Stimulated activated CD4-positive, alpha-beta T cell treated with anti-CD3 and anti-CD28 coated beads, Interleukin-2, amount 100 ng/mL, for 24 hours (primary cell): ENCODE measurements at regions not wholly inside any gene's neighbourhood (a gene's known extent, or its start where the extent isn't known, plus 50 kb on each side); places are given as distances from the start of the nearest gene placed in this dataset.
"Not testable (repeated sequence)": the region's sequence is repeated elsewhere in the genome, so short reads cannot be mapped to it uniquely, and the experiment has no call there.

Source experiments
- DNase-seq, 2 donors: peaks; one replicate each; pipeline ENCODE4 v3.0.0-alpha.2; 2020

DNA sequence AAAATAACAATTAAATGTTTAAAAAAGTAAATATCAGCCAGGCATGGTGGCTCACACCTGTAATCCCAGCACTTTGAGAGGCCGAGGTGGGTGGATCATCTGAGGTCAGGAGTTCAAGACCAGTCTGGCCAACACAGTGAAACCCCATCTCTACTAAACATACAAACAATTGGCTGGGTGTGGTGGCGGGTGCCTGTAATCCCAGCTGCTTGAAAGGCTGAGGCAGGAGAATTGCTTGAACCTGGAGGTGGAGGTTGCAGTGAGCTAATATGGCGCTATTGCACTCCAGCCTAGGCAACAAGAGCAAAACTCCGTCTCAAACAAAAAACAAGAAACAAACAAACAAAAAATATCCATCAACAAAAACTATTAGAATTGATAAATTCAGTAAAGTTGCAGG, 77.5 kb downstream of the SNX5 start:
- not testable (repeated sequence) for DNase-seq

DNA sequence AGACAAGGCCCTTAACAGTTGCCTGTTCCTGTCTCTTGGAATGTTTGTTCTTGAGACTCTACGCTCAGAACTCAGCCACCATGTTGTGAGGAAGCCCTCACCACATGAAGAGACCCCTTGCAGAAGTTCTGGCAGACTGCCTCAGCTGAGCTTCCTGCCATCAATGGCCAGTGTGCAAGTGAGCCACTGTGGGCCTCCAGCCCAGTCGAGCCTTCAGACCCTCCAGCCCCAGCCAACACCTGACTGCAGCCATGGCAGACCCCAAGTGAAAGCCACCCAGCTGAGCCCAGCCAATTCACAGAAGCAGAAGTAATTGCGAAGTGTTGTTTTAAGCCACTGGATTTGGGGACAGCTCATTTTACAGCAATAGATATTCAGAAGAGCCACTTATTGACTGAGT, 78.3 kb downstream of the SNX5 start:
- DNase-seq: no peak

DNA sequence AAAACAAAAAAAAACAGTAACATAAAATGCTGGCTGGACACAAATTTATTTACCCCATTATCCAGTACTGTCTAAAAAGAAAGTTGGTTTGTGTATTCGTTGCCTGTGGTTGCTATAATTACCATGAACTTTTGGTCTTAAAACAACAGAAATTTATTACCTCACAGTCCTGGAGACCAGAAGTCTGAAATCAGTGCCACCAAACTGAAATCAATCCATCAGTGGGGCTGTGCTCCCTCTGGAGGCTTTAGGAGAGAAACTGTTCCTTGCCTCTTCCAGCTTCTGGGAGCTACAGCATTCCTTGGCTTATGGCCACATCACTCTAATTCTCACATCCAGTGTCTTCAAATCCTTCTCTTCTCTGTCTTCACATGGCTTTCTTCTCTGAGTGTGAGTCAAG, 79.4 kb downstream of the SNX5 start:
- no peak for DNase-seq

DNA sequence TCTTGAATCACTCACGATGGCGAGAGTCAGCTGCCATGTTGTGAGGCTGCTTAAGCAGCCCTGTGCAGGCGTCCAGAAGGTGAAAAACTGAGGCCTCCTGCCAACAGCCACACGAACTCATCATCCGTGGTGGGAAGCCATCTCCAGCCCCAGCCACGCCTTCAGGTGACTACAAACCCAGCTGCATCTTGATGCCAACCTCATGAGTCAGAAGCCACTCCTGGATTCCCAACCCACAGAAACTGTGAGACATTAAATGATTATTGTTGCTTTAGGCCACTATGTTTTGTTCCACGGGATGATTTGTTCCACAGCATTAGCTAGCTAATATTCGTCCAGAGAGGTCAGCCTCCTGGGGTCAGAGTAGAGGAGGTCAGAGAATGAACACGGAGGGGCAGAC, 80.5 kb downstream of the SNX5 start:
- DNase-seq: no peak

DNA sequence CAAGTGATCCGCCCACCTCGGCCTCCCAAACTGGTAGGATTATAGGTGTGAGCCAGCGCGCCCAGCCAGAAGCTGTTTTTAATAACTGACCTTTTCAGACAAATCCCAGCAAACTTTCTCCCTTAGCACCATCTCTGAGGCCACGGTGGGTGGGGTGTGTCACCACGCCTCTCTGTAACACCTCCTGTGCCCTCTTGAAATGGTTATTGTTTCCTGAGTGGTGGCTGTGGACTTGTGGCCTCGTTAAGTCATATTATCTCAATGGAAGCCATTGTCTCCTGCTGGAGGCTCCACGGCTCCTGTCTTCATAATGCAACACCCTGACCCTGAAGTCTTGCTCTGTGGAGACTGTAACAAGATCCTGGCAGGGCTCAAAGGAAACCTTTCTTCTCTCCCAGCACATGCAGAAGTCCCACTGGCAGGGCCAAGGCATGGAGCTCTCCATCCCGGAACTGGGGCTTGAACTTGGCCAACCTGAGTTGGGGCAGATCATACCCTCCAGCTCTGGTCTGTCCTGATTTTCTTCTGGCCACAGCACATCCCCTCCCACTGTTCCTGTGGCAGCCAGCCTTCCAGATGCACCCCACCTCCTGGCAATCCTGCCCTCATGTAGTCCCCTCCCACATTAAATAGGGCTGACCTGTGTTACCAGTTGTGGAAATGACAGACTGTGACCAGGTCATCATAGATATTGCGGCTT, 81.1 kb downstream of the SNX5 start:
- no peak for DNase-seq

DNA sequence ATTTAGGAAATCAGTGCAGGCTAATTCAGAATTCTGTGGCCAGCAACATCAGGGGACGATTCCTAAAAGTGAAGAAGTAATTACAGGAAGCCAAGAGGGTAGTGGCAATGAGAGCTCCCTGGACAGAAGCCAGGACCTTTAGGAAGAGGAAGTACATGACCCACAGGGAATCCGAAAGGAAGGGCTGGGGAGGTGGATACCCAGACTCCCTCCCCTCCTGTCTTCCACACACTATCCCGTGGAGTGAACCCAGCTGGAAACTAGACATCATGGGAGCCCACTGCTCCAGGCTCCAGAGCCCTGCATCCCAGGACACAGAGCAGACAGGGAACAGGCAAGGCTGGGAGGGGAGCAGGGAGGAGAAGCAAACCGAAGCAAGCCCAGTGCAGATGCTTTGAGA, 83.0 kb downstream of the SNX5 start:
- no peak for DNase-seq

DNA sequence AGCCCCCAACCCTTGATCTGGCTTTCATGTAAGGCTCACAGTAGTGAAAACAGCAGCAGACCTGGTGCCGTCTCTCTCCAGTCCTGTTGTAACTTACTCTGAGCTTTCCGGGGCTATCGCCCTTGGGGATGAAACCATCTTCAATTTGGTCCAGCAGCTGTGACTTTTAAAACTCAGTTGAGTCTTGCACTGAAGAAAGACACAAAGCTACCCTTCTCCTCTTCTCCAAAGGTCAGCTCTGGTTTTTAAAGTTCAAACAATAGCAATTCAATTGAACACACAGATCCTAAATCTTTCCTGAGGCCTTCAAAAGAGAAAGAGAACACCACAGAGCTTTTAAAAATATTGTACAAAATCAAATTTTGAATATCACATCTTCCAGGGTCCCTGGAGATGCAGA, 83.5 kb downstream of the SNX5 start:
- DNase-seq: no peak

DNA sequence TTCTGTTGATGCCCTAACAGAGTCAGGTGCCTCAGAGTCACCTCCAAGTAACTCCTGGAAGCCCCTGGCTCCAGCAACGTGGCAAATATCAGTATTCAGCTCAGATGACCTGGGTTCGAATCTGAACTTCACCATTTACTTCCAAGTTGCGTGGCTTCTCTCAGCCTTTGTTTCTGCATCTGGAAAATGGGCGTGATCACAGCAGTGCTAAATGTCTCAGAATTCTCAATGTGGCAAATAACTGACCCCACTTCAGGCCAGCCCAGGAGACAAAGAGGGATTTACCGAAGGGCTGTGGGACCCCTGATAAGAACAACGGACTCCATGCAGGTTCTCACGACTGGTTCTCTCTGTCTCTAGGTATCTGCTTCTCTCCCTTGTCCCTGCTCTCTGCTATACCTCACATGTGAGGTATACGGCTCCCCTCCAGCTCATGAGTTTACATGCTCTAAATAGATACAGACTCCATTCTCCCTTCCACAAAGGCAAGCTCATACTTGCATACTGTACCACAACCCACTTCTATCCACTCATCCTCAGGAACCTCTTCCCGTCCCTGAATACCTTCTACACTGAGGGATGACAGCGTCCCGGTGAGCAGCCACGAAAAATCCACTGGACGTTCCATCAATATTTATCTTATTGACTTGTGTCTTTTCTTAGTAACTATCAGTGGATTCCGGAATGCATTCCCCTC, 84.1 kb downstream of the SNX5 start:
- no peak for DNase-seq

DNA sequence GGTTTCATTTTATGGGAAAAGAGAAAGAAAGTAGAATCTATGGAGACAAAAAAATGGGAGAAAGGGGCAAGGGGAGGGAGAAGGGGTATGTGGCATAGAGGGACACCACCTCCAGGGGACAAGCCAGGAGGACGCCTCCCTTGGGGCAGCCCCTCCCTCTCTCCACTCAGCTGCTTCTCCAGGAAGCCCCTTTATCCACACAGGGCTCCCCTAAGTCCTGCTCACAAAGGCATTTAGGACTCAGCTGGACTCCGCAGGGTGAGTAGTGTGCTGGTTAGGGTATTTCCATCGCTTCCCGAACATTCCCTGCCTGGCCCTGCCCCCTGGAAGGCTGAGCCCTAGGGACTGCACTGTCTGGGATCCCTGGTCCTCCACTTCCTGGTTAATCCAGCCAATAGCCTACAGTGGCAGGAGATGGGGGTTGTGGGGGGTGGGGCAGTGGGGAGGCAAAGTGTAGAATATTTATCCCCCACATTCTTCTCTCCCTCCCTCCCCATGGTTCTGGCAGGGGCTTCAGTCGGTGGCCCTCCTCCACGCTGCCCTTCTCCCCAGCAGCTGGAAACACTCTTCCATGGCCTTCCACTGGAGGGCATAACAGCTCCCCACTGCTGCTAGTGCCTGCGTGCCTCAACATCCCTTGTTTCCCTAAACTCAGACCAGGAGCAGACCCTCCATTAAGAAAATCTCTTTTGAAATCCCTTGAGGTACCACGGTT, 84.8 kb downstream of the SNX5 start:
- DNase-seq: no peak

DNA sequence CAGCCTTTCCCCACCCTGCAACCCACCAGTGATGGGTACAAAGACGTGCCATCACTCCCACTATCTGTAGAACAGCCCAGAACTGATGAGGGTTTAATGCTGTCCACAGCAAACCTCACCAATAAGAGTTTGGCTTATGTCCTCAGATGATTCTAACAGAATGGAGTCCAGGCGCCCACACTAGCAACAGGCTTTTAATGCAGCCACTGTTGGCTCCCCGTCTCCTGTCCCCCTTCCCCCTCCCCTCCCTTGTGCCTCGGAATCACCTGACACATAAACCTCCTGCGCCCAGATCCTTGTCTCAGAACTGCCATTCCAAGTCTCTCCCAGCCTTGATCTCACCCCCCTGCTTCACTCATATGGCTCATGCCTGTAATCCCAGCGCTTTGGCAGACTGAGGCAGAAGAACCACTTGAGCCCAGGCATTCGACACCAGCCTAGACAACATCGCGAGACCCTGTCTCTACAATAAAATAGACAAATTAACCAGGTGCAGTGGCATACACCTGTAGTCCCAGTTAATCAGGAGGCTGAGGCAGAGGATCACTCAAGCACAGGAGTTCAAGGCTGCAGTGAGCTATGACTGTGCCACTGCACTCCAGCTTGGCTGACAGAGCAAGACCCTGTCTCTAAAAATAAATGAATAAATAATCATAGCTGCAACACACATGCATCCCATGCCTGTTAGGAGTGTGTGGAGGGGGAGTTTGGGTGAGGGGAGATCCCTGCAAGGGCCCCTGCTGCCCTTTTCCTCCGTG, 85.6 kb downstream of the SNX5 start:
- DNase-seq: no peak

DNA sequence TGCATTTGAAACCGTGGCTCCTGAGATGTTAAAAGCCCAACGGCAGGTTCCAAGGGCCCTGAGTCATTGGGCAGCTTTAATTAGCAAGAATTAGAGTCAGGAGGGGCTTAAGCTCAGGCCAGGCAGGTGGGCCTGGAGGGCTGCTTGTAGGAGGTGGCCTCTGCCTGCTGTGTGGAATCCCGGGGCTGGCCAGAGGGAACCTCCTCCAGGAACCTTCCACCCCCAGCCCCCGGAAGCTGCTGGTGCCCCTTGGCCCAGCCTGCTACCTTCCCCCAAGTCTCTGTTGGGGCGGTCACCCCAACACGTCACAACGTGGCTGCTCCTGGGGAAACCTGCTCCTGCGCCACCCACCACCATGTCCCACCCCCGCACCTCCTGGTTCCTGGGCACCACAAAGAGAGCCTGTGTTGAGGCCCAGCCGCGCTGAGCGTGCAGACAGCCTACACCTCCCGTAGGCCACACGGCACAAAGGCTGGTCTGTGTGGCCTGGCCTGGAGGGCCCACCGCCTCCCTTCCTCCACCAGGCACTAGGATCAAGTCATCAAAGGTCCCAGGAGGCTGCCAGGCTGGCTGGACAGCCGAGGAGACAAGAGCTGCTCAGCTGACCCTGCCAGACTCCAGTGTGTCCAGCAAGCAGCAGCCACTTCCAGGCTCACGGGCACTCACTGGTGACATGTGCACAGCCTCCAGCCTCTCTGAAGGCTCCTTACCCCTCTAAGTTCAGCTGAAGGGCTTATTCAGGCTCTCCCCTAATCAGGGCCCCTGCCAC, 86.3 kb downstream of the SNX5 start:
- no peak for DNase-seq

DNA sequence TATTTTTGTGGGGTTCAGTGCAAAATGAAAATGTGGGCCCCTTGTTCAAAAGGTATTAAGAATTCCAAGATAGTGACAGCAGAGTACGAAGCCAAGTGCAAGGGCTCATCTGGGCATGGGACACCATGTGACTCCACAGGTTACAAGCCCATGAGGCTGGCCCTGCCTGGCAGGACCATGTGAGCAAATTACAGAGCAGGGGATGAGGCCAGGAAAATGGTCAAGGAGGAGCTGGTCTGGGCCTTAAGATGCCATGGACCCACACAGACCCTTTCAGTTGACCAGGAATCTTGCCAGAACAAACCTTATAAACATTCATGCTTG, 86.9 kb downstream of the SNX5 start:
- DNase-seq: no peak

DNA sequence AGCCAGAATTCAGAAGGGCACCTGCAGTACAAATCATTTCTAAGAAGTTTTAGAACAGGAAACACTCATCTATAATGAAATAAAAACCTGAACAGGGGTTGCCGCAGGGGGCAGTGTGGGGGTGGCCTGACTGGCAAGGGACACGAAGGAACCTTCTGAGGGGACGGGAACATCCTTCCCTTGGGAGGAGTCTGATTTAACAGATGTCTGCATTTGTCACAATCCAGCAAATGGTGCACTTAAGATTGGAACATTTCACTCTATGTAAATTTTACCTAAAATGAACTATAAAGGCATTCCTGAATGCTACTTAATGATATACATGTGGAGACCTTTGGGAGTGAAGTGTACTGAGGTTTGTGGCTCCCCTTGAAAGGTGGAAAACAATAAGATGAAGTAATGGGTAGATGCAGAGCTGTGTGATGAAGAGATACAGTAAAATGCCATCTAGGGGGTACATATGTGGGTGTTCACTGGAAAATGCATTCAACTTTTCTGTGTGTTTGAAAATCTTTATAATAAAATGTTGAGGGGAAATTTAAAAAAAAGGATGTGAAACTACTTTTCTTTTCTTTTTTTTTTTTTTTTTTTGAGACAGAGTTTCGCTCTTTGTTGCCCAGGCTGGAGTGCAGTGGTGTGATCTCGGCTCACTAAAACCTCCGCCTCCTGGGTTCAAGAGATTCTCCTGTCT, 89.5 kb downstream of the SNX5 start:
- DNase-seq: peak in 1 of 2 donors; percentile 17

DNA sequence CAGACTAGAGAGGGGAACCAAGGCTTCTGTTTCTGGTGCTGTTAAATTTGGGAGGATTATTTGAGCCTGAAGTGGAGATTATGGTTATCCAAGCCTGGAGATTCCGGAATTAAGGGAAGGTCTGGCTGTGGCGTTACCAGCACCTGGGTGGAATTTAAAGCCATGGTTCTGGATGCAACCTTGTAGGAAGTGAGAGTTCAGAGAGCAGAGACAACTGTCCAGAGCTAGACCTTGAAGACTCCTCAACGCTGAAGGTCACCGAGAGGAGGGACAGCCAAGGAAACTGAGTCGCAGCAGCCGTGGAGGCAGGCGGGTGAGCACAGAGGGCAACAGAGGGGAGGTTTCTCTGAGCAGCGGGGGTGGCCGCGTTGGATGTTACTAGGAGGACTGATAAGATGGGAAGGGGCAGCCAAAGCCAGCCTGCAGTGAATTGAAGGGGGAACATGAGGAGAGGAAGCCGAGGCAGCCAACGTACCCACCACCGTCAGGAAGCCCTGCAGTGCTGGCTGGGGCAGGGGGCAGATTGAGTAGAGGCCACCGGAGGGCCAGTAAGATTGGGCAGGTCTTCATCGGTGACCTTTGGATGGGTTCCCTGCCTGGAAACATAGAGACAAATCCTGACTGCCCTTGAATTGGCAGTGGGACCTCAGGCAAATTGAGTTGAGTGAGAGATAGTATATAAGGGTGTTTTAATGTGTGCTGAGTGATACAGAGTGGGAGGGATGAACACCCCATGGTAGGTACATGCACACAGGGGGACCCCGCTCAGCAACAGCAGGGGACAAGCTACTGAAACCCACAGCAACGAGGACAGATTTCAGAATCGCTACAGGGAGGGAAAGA, 90.3 kb downstream of the SNX5 start:
- no peak for DNase-seq

DNA sequence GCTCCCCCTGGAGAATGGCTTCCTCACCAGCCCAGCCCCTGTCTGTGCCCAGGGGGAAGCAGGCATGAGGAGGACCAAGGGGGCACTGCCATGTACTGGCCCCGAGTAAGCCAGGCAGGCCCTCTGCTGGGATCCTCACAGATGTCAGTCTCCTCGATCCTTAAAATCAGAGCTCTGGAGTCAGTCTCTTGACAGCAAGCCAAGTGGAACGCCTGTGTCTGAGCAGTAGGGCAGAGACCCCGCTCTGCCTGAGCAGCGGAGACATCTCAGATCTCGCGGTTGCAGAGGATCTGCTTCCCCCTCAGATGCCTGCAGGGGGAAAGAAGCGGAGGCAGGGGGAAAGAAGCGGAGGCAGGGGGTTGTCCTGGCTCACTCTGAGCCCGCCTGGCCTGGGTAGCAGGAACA, 92.6 kb downstream of the SNX5 start:
- DNase-seq: no peak

DNA sequence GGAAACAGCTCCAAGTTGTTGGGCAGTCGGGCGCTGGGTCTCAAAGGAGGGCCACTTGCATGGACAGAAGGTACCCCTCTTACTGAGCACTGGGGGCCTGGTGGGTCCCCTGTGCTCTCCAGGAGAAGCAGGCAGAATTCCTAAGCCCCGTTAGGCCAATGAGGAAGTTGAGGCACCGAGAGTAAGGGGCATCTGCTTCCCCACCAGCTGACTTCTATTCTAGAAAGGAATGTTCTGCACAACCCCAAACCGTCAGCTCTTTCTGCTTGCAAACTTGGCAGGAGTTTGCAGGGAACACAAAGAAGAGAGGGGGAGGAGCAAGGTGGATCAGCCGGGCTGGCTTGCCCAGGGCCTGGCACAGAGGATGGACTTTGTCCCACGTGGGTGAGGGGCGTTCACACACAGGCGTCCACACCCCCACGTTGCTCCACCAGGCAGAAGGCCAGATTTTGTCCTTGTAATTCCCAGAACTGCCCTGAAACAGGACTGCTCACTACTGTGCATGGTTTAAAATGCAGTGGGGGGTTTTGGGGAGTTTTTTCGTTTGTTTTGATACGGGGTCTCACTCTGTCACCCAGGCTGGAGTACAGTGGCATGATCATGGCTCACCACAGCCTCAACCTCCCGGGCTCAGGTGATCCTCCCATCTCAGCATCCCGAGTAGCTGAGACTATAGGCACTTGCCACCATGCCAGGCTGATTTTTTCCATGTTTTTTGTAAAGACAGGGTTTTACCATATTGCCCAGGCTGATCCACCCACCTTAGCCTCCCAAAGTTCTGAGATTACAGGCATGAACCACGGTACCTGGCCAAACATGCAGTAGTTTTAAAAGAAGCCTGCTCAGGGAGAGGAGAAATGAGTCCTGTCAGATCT, 93.3 kb downstream of the SNX5 start:
- no peak for DNase-seq

DNA sequence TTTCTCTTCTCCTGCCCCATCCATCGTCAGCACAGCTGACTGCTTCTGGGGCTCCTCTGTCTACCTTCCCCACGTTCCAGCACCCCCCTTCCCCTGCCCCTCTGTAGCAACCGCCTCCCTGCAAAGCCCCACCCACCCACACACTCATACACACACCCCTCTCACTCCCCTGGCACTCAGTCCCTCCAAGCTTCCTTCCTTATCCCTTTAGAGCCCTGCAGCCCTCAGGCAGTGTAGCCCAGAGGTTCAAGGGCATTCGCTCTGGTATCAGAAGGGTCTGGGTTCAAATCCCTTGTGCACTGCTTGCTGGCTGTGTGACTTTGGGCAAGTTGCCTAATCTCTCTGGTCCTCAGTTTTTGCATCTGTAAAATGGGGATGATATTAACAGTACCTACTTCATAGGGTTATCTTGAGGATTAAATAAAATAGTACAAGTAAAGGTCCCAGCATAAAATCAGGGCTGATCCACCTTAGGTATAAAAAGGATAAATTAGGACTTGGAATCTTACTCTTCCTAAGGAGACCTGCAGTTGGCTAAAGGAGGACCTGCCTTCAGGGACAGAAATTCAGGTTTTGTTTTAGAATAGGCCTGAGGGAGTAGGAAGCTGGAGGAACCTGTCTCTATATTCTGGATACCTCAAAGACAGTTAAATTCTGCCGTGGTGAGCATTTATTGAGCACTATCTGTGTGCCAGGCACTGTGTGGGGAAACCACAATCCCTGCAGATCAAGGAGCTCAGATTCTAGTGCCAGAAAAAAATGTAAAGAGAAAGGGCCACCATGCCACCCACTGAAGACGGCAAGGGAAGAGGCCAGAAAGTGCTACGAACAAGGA, 94.1 kb downstream of the SNX5 start:
- no peak for DNase-seq

DNA sequence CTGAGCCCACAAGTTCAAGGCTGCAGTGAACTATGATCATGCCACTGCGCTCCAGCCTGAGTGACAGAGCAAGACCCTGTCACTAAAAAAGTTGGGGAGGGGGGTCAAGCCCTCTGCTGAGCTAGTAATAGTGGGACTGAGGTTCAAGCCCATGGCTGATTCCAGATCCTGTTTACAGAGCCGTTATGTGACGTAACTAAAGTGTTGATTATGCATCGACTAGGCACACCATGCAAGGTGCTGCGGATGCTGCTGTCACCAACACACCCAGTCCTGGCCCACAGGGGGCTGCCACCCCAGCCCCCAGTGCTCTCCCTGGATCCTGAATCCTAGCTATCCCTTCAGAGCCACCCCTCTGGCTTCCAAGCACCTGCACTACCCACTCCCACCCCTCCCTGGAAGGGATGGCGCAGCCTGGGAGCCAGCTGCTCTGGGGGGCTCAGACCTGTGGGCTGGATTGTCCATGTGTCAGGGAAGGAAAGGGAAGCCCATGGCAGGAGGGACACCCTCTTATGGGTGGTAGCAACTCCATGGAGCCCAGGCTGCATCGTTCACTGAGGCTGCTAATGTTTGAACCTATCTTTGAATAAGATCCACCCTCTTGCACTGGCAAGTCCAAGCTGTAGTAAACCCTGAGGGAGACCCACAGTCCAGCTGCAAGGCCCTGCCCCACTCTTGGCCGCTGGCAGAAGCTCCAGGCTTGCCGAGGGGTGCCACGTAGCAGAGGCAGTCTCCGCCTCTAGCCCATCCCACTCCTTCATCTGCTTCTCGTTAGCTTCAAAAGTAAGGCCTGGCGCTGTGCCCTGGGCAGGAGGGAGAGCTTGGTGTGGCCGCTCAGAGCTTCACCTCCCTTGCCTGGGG, 95.0 kb downstream of the SNX5 start:
- no peak for DNase-seq
